ENCODE measurements at regions not wholly inside any gene's neighbourhood (a gene's known extent, or its start where the extent isn't known, plus 50 kb on each side); places are given as distances from the start of the nearest gene placed in this dataset.

- ChIA-PET POLR2A (no interaction called here), CTCF (ENCODE audit: unreplicated experiment) (no interaction called here)
- Histone ChIP-seq H4K20me1 (ENCODE audit: insufficient read depth, low read length) (no peaks in the 10 kb centered on the region), H3K4me3 (ENCODE audit: low read depth, low read length, poor library complexity, severe bottlenecking) (no peak overlapping the region), H3K4me2 (ENCODE audit: low read length) (no peak overlapping the region), H3K27ac (ENCODE audit: low read depth, low read length, poor library complexity, severe bottlenecking) (no peak overlapping the region), H3K79me2 (ENCODE audit: insufficient read depth, low read depth, low read length) (no peaks in the 10 kb centered on the region), H3K4me1 (ENCODE audit: insufficient read depth, low read length, poor library complexity, severe bottlenecking) (no peaks in the 10 kb centered on the region), H3K9me2 (ENCODE audit: insufficient read depth, low read length) (no peaks in the 10 kb centered on the region), H3K9me3 (ENCODE audit: low read length) (peaks cover 12% of the 10 kb centered on the region; the same call in 1 of the 2 replicates), H3K36me3 (ENCODE audit: insufficient read depth, low read length) (no peaks in the 10 kb centered on the region), H2AFZ (ENCODE audit: low read length) (no peak overlapping the region)
- no TSS peak for BruUV-seq (replicated peaks)
- no peak for TF ChIP-seq CTCF (conservative IDR thresholded peaks at IDR 0.05; ENCODE audit: low read length)
- TF ChIP-seq EZH2phosphoT487 (IDR thresholded peaks at IDR 0.05; ENCODE audit: borderline replicate concordance, low read depth, low read length): no peak
- no peak for DNase-seq (ENCODE audit: low spot score)
- intact Hi-C loops (cut with micrococcal nuclease; ENCODE audit: unreplicated experiment): no loop called here
These were observed 591.1 kb upstream of the C16orf82 start for GRCh38 chr16:26475596-26475995.

DNA sequence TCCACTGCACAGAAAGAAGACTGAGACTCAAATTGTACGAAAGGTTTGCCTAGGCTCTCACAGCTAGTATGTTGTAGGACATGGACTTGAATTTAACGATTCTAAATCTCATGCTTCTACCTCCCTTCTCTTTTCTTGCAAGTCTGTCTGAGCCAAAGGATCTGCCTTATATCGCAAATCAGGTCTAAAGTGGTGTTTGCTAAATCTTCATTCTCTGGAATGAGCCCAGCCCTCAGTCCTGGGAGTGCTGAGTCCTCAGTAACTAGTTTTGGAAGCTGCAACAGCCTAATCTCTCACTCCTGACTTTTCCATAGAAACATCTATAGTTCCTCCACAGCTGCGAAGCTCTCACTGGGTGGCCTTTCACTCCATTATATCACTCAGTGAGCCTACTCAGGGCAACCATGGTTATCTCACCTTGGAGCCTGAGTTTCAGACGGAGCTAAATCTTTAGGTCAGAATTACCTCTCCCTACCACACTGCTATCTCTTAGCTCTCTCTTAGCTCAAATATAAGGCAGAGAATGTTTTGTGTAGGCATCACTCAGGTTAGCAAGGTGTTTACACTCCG lies 575.5 kb upstream of the C16orf82 start:
- no peaks in the 10 kb centered on the region for H3K79me2 ChIP-seq (ENCODE audit: insufficient read depth, low read depth, low read length)
- H3K9me2 ChIP-seq (ENCODE audit: insufficient read depth, low read length): no peaks in the 10 kb centered on the region
- ChIA-PET CTCF (ENCODE audit: unreplicated experiment) (no interaction called here), POLR2A (interaction anchor here (0.5 kb wide), 1 partner anchor 1475 kb away, joined by 6 read pairs; no protein-coding TSS in a partner anchor)
- H3K4me2 ChIP-seq (ENCODE audit: low read length): no peak overlapping the region
- DNase-seq (ENCODE audit: low spot score): no peak
- H3K9me3 ChIP-seq (ENCODE audit: low read length): no peaks in the 10 kb centered on the region
- no peak overlapping the region for H3K27ac ChIP-seq (ENCODE audit: low read depth, low read length, poor library complexity, severe bottlenecking)
- no TSS peak for BruUV-seq (replicated peaks)
- intact Hi-C loops (cut with micrococcal nuclease; ENCODE audit: unreplicated experiment): no loop called here
- H3K36me3 ChIP-seq (ENCODE audit: insufficient read depth, low read length): no peaks in the 10 kb centered on the region
- H4K20me1 ChIP-seq (ENCODE audit: insufficient read depth, low read length): no peaks in the 10 kb centered on the region
- no peak overlapping the region for H3K4me3 ChIP-seq (ENCODE audit: low read depth, low read length, poor library complexity, severe bottlenecking)
- H2AFZ ChIP-seq (ENCODE audit: low read length): no peak overlapping the region
- TF ChIP-seq CTCF (conservative IDR thresholded peaks at IDR 0.05; ENCODE audit: low read length) (no peak), EZH2phosphoT487 (IDR thresholded peaks at IDR 0.05; ENCODE audit: borderline replicate concordance, low read depth, low read length) (no peak)
- H3K4me1 ChIP-seq (ENCODE audit: insufficient read depth, low read length, poor library complexity, severe bottlenecking): no peaks in the 10 kb centered on the region

- BruUV-seq (replicated peaks): no TSS peak
- Histone ChIP-seq H3K9me3 (ENCODE audit: low read length) (no peaks in the 10 kb centered on the region), H3K36me3 (ENCODE audit: insufficient read depth, low read length) (no peaks in the 10 kb centered on the region), H3K27ac (ENCODE audit: low read depth, low read length, poor library complexity, severe bottlenecking) (no peak overlapping the region), H3K4me1 (ENCODE audit: insufficient read depth, low read length, poor library complexity, severe bottlenecking) (no peaks in the 10 kb centered on the region), H3K4me3 (ENCODE audit: low read depth, low read length, poor library complexity, severe bottlenecking) (no peak overlapping the region), H3K9me2 (ENCODE audit: insufficient read depth, low read length) (no peaks in the 10 kb centered on the region), H3K79me2 (ENCODE audit: insufficient read depth, low read depth, low read length) (no peaks in the 10 kb centered on the region), H2AFZ (ENCODE audit: low read length) (no peak overlapping the region), H3K4me2 (ENCODE audit: low read length) (no peak overlapping the region), H4K20me1 (ENCODE audit: insufficient read depth, low read length) (no peaks in the 10 kb centered on the region)
- intact Hi-C loops (cut with micrococcal nuclease; ENCODE audit: unreplicated experiment): no loop called here
- ChIA-PET POLR2A (interaction anchor here (0.5 kb wide), 1 partner anchor 1476 kb away, joined by 6 read pairs; no protein-coding TSS in a partner anchor), CTCF (ENCODE audit: unreplicated experiment) (no interaction called here)
- TF ChIP-seq EZH2phosphoT487 (IDR thresholded peaks at IDR 0.05; ENCODE audit: borderline replicate concordance, low read depth, low read length) (no peak), CTCF (conservative IDR thresholded peaks at IDR 0.05; ENCODE audit: low read length) (no peak)
- no peak for DNase-seq (ENCODE audit: low spot score)
These were observed 574.8 kb upstream of the C16orf82 start for GRCh38 chr16:26491962-26492361.
